ENCODE measurements at regions not wholly inside any gene's neighbourhood (a gene's known extent, or its start where the extent isn't known, plus 50 kb on each side); places are given as distances from the start of the nearest gene placed in this dataset.

DNA sequence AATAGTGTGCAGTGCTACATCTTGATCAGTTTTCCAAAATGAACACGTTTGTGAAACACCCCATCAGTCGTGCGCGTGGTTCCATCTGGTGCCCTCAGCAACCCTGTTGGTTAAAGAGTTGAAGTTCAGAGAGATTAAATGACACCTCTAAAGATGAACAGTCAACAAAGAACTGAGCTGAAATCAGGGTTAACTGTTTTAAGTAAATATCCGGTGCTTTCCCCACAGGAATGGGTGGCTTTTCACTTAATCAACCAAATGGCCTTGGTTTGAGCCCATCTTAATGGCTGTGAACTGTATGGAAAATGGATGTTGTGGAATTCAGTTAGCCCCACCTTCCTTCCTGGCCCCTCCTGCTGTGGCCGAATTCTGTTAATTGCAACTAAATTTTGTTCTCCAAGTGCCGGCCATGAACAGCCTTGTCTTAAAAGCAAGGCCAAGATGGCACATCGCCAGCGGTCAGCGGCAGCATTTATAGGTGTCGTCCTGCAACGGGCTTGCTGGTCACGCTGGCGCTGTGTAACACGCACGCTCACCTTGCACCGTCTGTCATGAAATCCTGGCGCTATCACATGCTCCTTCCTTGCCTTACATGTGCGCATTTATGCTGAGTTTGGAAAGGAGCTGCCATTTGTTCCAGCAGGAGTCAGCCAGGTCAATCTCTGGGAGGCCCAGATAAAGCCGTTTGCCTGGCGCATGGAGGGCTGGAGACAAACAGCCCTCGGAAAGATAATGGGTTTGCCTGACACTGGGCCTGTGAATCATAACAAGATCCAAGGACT lies 164.5 kb downstream of the ERMARD start (continued):
- TF ChIP-seq, protein P1, sequence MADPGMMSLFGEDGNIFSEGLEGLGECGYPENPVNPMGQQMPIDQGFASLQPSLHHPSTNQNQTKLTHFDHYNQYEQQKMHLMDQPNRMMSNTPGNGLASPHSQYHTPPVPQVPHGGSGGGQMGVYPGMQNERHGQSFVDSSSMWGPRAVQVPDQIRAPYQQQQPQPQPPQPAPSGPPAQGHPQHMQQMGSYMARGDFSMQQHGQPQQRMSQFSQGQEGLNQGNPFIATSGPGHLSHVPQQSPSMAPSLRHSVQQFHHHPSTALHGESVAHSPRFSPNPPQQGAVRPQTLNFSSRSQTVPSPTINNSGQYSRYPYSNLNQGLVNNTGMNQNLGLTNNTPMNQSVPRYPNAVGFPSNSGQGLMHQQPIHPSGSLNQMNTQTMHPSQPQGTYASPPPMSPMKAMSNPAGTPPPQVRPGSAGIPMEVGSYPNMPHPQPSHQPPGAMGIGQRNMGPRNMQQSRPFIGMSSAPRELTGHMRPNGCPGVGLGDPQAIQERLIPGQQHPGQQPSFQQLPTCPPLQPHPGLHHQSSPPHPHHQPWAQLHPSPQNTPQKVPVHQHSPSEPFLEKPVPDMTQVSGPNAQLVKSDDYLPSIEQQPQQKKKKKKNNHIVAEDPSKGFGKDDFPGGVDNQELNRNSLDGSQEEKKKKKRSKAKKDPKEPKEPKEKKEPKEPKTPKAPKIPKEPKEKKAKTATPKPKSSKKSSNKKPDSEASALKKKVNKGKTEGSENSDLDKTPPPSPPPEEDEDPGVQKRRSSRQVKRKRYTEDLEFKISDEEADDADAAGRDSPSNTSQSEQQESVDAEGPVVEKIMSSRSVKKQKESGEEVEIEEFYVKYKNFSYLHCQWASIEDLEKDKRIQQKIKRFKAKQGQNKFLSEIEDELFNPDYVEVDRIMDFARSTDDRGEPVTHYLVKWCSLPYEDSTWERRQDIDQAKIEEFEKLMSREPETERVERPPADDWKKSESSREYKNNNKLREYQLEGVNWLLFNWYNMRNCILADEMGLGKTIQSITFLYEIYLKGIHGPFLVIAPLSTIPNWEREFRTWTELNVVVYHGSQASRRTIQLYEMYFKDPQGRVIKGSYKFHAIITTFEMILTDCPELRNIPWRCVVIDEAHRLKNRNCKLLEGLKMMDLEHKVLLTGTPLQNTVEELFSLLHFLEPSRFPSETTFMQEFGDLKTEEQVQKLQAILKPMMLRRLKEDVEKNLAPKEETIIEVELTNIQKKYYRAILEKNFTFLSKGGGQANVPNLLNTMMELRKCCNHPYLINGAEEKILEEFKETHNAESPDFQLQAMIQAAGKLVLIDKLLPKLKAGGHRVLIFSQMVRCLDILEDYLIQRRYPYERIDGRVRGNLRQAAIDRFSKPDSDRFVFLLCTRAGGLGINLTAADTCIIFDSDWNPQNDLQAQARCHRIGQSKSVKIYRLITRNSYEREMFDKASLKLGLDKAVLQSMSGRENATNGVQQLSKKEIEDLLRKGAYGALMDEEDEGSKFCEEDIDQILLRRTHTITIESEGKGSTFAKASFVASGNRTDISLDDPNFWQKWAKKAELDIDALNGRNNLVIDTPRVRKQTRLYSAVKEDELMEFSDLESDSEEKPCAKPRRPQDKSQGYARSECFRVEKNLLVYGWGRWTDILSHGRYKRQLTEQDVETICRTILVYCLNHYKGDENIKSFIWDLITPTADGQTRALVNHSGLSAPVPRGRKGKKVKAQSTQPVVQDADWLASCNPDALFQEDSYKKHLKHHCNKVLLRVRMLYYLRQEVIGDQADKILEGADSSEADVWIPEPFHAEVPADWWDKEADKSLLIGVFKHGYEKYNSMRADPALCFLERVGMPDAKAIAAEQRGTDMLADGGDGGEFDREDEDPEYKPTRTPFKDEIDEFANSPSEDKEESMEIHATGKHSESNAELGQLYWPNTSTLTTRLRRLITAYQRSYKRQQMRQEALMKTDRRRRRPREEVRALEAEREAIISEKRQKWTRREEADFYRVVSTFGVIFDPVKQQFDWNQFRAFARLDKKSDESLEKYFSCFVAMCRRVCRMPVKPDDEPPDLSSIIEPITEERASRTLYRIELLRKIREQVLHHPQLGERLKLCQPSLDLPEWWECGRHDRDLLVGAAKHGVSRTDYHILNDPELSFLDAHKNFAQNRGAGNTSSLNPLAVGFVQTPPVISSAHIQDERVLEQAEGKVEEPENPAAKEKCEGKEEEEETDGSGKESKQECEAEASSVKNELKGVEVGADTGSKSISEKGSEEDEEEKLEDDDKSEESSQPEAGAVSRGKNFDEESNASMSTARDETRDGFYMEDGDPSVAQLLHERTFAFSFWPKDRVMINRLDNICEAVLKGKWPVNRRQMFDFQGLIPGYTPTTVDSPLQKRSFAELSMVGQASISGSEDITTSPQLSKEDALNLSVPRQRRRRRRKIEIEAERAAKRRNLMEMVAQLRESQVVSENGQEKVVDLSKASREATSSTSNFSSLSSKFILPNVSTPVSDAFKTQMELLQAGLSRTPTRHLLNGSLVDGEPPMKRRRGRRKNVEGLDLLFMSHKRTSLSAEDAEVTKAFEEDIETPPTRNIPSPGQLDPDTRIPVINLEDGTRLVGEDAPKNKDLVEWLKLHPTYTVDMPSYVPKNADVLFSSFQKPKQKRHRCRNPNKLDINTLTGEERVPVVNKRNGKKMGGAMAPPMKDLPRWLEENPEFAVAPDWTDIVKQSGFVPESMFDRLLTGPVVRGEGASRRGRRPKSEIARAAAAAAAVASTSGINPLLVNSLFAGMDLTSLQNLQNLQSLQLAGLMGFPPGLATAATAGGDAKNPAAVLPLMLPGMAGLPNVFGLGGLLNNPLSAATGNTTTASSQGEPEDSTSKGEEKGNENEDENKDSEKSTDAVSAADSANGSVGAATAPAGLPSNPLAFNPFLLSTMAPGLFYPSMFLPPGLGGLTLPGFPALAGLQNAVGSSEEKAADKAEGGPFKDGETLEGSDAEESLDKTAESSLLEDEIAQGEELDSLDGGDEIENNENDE (IDR thresholded peaks at IDR 0.05; ENCODE audit: insufficient replicate concordance, low read length): no peak
- no peak for TF ChIP-seq POLR2A (IDR thresholded peaks at IDR 0.05; ENCODE audit: control extremely low read depth in 1 of 2, low read depth in 2 of 2, low read length in 2 of 2)
- TF ChIP-seq SIN3A (conservative IDR thresholded peaks at IDR 0.05 in 1 of 2, IDR thresholded peaks at IDR 0.05 in 1 of 2; ENCODE audit: low read depth in 1 of 2, low read length in 2 of 2): no peak
- no peak for TF ChIP-seq EGR1 (IDR thresholded peaks at IDR 0.05; ENCODE audit: borderline replicate concordance, low read depth, low read length)
- TF ChIP-seq JUN (IDR thresholded peaks at IDR 0.05; ENCODE audit: low read depth, low read length): no peak
- TF ChIP-seq ZNF274 (IDR thresholded peaks at IDR 0.05; ENCODE audit: borderline replicate concordance, extremely low read depth, low read length): no peak
- TF ChIP-seq TAF1 (IDR thresholded peaks at IDR 0.05; ENCODE audit: low read depth, low read length): no peak
- no peak for TF ChIP-seq FOSL1 (IDR thresholded peaks at IDR 0.05; ENCODE audit: insufficient read depth, low read depth, low read length)
- TF ChIP-seq CREB1 (IDR thresholded peaks at IDR 0.05): no peak
- TF ChIP-seq, protein P2, sequence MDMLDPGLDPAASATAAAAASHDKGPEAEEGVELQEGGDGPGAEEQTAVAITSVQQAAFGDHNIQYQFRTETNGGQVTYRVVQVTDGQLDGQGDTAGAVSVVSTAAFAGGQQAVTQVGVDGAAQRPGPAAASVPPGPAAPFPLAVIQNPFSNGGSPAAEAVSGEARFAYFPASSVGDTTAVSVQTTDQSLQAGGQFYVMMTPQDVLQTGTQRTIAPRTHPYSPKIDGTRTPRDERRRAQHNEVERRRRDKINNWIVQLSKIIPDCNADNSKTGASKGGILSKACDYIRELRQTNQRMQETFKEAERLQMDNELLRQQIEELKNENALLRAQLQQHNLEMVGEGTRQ (IDR thresholded peaks at IDR 0.05; ENCODE audit: low read length): no peak

Measured in H1 (cell line).